ENCODE measurements at regions not wholly inside any gene's neighbourhood (a gene's known extent, or its start where the extent isn't known, plus 50 kb on each side); places are given as distances from the start of the nearest gene placed in this dataset.

DNA sequence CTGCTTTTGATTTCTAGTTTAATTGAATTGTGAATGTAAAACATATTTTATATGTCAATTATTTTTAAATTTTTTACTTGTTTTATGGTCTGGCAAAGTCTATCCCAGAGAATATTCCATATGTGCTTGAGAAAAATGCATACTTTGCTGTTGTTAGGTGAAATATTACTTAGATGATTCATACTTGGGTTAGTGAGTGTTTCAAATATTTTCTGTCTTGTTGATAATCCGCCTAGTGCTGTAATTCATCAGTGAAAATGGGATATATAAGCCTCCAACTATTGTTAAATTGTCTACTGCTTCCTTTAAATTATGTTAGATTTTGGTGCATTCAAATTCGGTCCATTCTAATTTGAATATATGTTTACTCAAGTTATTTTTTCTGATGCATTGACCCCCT lies 395.5 kb downstream of the LRFN5 start:
- no peak for DNase-seq

DNA sequence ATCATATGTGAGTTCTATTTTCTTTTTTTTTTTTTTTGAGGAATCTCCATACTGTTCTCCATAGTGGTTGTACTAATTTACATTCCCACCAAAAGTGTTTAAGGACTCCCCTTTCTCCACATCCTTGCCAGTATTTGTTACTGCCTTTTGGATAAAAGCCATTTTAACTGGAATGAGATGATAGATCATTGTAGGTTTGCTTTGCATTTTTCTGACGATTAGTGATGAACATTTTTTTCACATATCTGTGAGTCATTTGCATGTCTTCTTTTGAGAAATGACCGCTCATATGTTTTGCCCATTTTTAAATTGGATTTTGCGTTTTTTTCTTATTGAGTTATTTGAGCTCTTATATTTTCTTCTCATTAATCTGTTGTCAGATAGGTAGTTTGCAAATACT lies 394.8 kb downstream of the LRFN5 start:
- no peak for DNase-seq

GRCh38 chr14:42000450-42000849 lies 393.8 kb downstream of the LRFN5 start:
- no peak for DNase-seq

- no peak for DNase-seq
These were observed 387.0 kb downstream of the LRFN5 start for GRCh38 chr14:41993687-41994086.

DNA sequence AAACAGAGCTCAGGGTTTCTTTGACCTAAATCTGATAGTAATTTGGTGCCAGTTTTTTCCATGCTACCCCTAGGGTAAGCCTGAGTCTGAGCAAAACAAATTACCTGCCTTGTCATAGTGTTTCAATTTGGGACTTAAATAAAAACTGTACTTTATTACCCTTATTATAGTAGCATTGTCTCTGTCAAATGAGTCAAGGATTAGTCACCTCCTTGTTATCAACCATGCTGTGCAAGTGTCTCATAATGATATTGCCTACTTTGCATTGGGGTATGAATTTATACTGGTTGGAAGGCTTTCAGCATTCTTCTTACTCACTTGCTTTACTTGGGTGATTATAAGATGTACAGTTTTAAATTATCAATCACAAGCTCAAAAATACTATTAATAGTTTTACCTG lies 380.0 kb downstream of the LRFN5 start:
- no peak for DNase-seq

DNA sequence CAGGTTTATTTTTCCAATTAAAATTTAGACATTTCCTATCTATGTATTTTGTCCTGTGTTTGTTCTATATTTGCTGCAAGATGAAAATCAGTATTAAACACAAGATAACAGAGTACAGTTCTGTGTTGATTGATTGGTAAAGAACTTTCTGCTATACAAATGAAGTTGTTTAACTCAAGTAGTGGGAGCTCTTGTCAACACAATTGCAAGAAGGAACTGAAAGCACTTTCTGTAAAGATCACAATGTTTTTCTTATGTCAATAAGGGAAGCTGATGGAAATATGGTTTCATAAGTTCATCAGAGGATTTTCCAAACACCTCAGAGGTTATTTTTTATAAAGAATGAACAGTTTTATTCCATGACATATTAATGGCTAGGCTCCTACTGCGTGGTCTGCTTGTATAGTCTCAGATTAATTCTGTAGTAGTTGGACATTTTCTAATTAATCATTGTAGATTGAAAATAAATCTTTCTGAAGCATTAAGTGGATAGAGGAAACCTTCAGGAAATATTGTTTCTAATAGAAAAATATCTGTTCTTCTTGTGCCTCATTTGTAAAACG lies 379.5 kb downstream of the LRFN5 start:
- DNase-seq = no peak

DNA sequence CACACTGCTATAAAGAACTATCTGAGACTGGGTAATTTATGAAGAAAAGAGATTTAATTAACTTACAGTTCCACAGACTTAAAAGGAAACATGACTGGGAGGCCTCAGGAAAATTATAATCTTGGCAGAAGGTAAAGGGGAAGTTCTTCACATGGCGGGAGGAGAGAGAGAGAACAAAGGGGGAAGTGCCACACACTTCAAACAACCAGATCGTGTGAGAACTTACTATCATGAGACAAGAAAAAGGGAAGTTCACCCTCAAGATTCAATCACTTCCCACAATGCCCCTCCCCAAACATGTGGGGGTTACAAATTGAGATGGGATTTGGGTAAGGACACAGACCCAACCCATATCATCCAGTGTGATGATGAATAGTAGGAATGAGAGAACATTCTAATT lies 366.5 kb downstream of the LRFN5 start:
- DNase-seq = no peak

DNA sequence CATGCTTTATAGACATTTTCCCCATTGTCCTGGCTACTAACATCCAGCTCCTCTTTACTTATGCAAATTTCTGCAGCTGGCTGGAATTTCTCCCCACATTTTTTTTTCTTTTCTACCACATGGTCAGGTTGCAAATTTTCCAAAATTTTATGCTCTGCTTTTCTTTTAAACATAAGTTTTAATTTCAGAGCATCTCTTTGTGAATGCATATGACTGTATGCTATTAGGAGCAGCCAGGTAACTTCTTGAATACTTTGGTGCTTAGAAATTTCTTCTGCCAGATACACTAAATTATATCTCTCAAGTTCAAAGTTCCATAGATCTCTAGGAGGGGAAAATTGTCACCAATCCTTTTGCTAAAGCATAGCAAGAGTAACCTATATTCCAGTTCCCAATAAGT lies 365.9 kb downstream of the LRFN5 start:
- no peak for DNase-seq

DNA sequence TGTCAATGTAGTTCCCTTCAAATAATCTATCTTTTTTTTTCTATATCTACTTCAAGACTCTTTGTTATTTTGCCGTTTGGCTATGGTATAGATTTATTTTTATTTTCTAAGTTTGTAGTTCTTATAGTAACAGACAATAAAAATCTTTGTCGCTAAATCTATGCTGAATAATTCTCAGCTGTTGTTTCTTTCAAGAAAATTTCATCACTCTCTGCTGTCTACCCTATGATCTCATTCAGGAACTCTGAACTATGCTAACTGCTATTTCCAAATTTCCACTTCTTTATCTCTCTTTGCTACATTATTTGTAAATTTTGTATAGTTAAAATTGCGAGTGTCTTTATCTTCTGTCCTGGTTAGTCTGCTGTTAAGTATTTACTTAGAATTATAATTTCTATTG lies 353.6 kb downstream of the LRFN5 start:
- DNase-seq = no peak

- DNase-seq = no peak
These were observed 350.8 kb downstream of the LRFN5 start for GRCh38 chr14:41957459-41957858.
